22Rv1 (cell line): ENCODE measurements at regions not wholly inside any gene's neighbourhood (a gene's known extent, or its start where the extent isn't known, plus 50 kb on each side); places are given as distances from the start of the nearest gene placed in this dataset.

Experiments used
- CTCF ChIP-seq: fragments of 450-650 bp; IDR thresholded peaks from 2 replicates; pipeline ENCODE4 v1.5.1; 2017; ENCODE audit warnings: mild to moderate bottlenecking
- ZFX ChIP-seq: fragments of 450-650 bp; IDR thresholded peaks from 2 replicates; pipeline ENCODE4 v1.6.1; 2017; ENCODE audit warnings: antibody characterized with exemption, borderline replicate concordance

- TF ChIP-seq CTCF (no peak), ZFX (no peak)
Measured at GRCh38 chr11:21768388-21768787, 424.5 kb upstream of the ANO5 start.
